NCI-H1105 treated with DMSO at 0.1 percent for 48 hours (cell line): ENCODE measurements at regions not wholly inside any gene's neighbourhood (a gene's known extent, or its start where the extent isn't known, plus 50 kb on each side); places are given as distances from the start of the nearest gene placed in this dataset.

ENCODE experiments used
- DNase-seq: peaks from one replicate; lab custom pipeline; 2025; lab: John Stamatoyannopoulos, UW

DNA sequence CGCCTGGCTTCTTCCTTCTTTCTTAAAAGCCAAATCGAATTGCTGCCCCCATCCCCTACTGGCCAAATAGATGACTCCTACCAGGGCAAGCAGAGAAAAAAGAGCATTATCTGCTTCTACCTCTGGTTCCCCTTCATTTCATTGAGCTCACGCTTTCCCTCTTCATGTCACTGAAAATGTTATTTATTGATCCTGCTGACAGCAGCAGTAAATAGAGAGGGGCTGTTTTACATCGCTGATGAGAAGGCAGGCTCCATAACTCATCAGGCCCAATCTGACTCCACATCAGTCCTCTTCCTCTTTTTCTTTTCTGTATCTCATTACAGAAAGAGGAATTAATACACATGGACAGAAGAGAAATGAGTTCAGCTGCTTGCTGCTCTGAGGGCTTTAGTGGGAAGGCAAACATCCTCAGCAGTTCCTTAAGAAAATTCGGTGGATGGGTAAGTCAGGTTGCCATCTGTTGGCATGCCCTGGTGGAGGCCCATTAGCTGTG, 904.1 kb downstream of the KCNMA1 start:
- no peak for DNase-seq

DNA sequence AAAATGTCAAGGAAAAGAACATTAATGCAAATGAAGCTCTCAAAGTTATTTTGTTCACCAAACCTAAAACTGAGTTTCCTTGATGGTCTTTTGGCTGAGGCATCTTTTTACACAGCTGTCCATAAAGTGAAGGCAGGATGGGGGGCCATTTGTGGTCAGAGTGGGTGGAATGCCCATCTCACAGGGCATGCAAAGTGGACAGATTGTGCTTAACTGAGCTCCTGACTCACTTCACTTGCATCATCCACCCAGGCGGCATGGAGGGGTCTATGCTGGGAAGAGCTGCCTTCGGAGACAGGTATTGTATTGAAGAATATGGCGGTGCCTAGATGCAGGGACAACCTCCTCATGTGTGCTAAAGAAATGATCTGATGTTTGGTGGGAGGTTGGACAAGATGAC, 905.3 kb downstream of the KCNMA1 start:
- DNase-seq = no peak

DNA sequence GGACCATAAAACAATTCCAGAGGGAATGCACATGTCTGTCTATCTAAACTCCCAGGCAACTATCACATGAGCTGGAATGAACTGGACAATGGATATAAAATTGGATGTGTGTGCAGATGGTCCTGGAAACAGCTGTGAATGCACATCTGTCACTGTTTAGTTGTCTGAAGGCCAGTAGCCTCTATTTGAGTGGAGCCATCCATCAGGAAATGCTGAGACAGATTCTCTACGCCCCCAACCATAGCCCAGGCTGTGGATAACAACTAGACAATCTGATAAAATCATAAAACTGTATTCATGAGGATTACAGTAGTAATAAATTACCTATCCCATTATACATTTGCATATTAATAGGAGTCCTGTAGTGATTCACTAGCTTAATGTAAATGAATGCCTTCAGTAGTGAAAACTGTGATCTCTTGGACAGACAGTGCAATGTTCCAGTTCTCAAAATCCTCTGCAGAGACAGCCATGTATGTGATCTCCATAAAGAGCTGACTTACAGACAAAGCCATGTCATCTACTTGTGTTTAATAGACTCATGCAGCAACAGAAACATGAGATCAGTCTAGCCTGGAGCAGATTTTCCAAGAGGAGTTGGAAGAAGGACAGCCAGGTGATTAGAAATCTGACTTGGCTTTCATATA, 907.6 kb downstream of the KCNMA1 start:
- DNase-seq = no peak

DNA sequence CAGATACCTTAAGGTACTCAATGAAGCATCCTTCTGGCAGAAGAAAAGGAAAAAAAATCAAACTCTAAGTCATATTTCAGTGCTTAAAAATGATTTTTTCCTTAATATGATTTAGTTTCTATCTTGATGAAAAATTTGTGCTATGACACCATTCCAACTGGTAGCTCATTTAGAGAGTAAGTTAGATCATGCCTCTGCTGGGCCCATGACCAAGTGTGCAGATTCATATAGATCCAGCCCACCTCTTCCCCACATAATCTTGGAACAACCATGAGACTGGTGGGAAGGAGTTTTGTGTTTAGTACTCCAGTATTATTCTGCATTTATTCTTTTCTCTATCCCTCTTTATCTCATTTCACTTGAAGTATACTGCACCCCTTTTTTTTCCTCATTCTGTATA, 908.3 kb downstream of the KCNMA1 start:
- no peak for DNase-seq

DNA sequence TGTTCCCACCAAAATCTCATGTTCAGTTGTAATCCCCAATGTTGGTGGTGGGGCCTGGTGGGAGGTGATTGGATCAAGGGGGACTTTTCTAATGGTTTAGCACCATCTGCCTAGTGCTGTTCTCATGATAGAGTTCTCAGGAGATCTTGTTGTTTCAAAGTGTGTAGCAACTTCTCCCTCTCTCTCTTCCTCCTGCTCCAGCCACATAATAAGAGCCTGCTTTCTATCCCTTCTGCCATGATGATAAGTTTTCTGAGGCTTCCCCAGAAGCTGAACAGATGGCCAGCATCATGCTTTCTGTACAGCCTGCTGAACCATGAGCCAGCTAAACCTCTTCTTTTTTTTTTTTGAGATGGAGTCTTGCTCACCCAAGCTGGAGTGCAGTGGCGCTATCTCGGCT, 910.6 kb downstream of the KCNMA1 start:
- DNase-seq = no peak

DNA sequence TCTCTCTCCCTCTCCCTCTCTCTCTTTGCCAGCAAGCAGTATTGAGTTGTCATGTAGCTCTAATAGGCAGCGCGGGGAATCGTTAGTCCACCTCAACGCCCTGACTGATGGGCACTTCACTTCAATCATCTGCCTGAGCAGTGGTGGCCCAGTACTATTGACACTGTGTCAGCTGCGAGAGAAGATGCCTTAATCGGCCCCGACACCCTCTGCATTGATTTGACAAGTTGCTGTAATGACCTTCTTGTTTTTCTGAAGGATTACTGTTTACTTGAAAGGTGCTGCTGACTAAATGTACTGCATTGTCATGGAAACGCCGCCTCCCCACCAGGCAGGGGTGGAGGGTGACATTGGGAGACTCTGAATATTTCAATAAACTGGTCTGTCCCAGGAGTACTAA, 913.8 kb downstream of the KCNMA1 start:
- no peak for DNase-seq

DNA sequence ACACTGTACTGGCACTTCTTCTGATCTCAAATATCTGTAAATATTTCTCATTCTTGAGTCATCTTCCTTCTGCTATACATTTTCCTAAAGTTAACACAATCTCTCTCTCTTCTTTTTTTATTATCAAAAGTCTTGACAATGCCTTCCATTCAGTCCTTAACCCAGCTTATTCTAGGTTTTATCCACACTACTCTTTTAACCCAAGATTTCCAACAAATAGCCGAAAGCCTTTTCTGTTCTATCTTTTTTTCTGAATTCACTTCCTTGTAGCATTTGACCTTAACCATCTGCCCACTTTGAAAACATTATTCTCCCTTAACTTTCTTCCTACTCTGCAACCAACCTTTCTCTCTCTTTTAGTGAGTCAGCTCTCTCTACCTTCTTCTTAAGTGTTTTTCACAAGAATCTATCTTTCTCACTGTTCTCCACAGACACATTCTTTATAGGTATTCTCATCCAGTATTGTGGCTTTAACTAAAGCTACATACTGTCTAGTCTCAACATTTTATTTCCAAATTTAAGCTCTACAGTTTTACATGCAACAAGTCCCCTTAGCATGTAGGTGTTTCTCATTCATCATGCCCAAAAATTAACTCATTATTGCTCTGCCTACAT, 915.6 kb downstream of the KCNMA1 start:
- no peak for DNase-seq

DNA sequence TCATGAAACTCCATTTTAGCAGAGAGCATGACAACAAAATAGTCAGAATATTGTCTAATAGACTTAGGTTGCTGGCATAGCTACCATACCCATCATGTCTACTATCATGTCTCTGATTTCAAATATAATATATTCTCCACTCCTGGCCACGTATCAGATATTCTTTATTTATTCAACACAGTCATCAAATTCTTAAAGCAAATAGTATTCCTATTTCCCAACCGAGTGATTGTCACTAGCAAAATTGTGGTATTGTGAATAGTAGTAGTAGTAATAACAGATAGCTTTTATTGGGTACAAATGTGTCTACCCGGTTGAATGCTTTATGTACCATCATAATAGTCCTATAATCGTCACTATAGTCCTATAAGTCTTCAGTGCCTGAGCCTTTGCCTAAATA, 918.6 kb downstream of the KCNMA1 start:
- DNase-seq = no peak

DNA sequence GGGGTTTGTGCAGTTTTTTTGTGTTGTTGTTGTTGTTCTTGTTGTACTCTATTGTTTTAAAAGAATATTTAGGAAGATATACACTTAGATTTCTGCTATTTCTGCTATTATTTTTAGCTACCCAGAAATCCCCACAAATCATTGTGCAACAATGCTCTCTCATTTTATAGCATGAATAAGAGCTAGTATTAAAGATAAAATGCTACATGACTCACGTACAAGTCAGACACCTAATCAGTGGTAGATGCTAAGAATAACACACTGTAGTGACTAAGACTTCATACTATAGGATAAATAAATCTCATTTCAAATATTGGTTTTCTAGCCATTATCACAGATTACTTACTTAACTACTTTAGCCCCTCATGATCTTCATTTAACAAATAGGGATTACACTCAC, 920.5 kb downstream of the KCNMA1 start:
- no peak for DNase-seq

DNA sequence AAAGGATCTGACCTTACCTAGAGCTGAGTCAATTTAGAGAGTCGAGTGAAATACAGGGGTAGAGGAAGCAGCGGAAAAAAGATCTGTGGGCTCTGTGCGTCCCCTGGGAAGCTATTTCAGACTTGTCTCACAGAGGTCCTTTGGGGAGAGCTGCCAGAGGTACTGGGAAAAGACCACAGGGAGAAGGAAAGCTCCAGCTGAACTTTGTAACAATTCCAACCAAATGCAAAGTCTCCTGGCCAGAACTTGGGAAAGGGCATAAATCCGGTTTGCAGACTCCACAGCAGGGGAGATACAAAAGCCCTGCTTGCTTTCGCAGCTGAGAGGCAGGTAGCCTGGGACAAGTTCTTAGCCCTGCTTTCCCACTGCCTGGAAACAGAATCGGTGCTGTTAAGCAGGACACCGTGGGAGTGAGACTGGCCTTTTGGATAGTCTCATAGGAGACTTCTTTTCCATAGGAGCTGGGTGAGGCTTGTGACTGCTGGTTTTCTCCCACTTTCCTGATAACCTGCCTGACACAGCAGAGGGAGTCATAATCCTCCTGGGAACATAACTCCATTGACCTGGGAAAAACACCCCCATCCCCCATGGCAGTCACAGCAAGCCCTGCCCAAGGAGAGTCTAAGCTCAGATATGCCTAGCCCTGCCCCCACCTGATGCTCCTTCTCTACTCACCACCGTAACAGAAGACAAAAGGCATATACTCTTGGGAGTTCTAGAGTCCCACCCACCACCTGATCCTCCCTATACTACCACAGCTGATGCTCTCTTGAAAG, 926.2 kb downstream of the KCNMA1 start:
- no peak for DNase-seq

DNA sequence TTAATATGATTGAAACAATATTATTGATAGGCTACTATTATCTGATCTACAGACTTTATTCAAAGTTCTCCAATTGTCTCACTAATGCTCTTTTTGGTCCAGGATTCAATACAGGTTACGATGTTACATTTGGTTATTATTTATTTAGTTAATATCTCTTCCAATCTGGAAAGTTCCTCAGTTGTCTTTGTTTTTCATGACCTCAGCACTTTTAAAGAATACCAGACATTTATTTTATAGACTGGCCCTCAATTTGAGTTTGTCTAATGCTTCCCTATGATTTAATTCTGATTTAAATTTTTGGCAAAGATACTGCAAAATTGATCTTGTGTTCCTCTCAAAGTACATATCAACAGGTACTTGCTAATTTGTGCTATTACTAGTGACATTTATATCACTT, 937.4 kb downstream of the KCNMA1 start:
- DNase-seq = no peak

DNA sequence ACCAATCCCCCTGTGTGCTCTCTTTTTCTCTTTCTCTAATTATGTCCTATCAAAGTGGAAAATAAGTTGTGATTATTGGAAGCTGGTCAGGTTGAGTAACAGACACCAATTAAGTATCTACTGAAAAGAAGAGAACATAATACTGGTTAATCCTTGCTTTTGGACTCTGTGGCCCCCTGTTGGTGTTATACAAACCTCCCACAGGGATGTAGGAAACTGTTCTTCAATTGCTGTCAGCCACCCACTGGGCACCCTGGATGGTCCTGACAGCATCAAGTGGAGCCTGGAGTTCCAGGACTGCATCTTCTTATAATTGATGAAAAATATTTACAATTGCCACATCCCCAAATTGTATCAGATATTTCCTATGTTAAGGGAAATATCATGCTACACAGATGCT, 939.7 kb downstream of the KCNMA1 start:
- no peak for DNase-seq

DNA sequence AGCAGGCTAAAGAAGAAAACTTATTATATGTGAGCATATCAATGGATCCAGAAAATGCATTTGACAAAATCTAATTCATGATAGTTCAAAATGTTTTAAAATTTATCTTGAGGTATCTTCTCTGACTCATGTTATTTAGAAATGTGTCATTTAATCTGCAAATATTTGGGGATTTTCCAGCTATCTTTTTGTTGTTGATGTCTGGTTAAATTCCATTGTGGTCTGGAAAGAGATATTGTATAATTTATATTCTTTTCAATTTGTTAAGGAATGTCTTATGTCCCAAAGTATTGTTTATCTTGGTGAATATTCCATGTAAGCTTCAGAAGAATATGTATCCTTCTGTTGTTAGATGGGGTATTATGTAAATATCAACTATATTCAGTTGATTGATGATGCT, 942.5 kb downstream of the KCNMA1 start:
- no peak for DNase-seq

DNA sequence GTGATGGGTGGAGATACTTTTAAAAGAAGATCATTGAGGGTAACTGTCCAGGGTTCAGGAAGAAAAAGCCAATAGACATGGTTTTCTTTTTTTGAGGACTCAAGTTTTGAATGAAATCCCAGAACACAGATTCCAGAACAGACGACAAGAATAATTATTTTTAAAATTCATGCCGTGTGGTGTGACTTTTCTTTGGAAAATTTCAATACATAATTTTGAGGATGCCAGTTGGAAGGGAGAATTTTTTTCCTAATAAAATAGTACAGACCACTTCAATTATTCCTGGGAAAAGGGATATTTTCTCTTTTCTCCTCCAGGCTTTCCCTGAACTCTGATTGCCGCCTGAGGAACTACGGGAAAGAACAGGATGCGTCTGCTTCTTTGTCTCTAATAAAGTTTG, 951.4 kb downstream of the KCNMA1 start:
- DNase-seq = no peak

DNA sequence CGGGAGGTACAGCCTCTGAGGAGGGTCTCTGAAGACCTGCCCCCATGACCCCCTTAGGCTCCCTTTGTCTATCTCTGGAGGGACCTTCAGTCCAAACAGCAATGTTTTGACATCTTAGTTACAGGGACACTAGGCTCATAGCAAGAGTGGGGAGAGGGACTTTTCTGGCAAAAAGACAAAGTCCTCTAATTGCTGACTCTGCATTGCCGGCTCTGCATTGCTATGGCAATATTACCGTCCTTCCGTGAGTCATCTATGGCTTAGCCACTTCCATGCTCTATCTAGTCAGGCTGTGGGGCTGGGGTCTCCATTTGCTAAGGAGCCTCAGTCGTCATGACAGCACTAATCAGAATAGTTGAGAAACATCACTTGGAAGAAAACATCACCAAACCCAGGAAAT, 952.6 kb downstream of the KCNMA1 start:
- DNase-seq = no peak

DNA sequence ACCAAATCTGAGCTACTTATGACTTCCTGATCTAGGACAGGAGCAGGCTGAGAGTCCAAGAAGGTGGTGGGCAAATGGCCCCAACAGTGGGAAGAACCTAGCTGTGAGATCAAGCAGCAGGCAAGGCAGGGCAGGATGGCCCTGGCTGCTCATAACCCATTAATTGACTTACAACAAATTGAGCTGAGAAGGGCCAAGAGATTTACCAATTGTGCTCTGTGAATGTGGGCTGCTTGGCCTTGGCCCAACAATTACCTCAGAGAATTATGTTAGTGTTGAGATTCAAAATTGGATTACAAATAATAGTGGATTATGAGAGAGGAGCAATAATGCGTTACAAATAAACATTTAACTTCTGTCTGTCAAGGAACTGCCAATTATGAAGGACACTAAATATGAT, 956.5 kb downstream of the KCNMA1 start:
- DNase-seq = no peak

DNA sequence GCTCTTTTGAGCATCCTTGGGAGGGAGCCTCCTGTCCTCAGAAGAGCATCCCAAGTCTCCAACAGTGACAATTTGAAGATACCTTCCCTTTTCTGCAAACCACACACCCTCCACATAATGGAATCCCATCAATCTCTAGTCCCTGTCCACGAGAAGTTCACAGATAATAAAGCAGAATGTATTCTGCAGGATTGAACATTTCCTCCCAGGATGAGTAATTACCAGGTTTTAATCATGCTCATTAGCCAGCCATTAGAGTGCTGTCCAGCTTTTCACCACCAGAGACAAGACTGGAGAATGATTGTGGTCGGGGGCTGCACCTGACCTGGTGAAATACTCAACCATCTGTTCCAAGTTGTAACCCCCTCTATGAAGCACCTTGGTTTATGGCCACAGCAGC, 958.6 kb downstream of the KCNMA1 start:
- no peak for DNase-seq

DNA sequence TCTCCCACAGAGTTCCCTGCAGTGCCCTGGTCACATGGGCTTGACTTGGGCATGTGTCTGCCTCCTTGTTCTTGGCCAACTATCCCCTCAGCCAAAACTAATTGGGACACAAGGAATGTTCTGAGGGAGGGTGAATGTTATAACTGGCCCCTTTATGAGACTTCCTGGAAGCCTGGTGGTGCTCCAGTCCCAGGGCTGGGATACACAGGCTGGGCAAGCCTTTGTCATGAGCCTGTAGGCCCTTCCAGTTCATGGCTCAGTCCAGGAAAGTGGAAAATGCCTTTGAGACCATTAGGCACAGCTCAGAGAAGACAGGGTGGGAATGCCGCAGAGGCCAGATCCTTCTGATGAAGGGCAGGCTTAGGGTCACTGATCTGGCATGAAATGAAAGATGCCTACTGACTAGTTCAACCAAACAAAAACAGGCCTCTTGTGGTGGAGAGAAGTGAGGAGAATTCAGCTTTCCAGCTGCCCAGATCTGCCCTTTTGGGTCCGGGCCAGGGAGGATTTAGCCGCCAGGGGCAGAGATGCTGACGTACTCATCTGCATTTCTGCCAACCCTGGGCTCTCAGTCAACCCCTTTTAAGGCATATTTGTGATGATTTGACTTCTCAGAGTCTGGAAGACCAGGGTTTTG, 961.5 kb downstream of the KCNMA1 start:
- no peak for DNase-seq

DNA sequence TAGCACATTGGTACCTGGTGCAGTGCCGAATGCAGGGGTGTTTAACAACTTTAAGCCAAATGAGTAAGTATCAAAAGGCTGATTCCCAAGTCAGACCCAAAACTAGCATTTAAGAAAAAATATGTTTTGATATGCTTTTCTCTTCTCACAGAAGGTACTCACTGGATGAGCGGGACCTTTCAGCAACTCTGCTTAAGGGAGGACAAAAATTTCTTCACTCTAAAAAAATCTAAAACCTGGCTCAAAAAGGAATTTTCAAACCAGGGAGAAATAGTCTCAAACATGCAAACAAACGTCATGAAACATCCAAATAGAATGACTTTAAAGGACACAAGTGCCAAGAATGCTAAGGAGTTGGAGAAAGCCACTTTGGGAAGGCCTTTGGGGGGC, 962.1 kb downstream of the KCNMA1 start:
- DNase-seq = no peak

DNA sequence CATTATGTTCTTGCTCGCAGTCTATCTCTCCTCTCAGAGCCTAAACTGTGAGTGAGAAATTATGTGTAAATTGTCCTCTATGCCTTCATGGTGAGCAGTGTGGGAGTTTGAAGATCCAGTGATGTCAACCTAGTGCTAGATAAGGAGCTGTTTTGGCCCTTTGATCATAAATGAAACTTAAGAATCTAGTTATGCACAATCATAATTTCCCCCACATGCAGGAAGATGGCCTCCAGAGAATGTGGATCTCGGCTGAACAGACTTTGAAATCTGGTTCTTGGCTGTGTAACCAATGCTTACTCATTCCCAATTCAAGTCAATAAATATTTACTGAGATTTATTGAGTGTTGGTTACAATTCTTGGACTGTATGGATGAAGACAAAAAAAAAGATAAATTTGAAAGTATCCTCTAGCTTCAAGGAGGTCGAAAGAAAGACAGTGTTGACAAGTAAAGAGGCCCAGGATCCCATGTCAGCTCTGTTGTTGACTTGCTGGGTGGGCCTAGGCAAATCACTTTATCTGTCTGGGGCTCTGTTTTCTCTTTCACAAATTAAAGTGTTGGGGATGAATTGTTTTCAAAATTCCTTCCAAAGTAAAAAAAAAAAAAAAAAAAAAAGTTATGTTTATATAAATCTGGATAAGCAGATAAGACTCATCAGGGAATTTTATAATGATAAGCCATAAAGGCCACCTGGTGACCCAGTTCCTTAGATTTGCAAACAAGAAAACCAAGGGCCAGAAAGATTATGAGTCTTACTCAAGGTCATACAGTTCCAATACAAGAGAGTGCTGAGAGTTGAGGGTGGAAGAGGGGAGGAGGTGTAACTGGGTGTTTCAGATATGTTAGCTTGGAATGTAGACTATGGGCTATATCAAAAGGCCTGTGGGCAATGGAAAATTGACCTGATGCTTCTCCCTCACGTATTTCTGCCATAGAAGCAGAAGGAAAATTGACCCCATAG, 969.9 kb downstream of the KCNMA1 start:
- DNase-seq = no peak

DNA sequence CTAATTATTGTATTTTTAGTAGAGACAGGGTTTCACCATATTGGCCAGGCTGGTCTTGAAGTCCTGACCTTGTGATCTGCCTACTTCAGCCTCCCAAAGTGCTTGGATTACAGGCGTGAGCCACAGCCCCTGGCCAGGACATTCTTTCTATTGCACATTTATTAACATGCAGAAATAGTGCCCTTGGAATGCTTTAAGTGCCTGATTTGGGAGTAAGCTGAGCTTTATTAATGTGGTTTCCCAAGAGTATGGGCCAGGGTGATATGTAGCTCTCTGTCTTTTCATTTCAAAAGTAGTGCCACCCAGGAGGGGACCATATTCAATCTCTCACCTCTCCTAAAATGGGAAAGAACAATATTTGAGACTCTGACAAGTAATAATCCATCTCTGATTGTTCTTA, 970.7 kb downstream of the KCNMA1 start:
- no peak for DNase-seq

DNA sequence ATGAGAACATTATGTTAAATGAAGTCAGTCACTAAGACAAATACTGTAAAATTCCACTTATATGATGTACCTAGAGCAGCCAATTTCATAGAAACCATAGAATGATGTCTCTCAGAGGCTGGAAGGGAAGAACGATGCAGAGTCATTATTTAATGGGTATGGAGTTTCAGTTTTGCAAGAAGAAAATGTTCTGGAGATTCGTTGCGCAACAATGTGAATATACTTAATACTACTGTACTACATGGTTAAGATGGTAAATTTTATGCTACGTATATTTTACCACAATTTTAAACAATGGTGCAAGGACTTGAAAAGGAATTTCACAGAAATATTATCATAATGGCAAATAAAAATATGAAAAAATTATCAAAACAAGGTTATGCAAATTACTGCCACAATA, 972.6 kb downstream of the KCNMA1 start:
- DNase-seq = no peak
